GM12801 (cell line): ENCODE measurements at regions not wholly inside any gene's neighbourhood (a gene's known extent, or its start where the extent isn't known, plus 50 kb on each side); places are given as distances from the start of the nearest gene placed in this dataset.

ENCODE experiments used
- TF ChIP-seq, protein P1 (sequence below): IDR thresholded peaks from one replicate; pipeline ENCODE4 v1.5.1; 2011; ENCODE audit warnings: control low read depth; ENCODE audit not compliant: insufficient read length; ENCODE audit errors: extremely low read depth

DNA sequence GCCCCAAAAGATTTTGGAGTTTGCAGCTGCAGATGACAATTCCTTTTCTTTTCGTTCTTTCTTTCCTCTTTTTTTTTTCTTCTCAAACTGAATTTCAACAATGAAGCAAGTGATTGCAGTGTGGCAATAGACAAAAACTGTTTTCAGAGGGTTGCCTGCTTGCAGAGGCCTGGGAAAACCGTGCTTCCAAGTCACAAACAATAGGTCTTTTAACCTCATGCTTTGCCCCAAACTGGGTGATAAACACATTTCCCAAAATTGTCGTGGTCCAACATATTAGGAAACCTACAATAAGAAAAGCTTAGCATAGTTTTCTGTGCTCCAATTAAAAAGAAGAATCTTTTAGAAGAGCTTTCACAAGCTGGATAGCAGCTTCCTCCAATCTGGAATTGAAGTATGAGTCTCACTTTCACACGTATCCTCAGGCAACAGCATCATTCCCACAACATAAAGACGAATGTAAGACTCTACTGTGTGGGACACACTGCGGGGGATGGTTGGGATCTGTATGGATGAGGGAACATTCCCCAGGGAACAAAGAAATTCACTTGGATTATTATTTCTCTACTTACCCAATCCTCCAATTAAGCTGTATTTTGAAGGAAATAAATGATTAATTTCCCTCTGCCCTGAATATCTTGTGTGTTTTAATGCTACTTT lies 656.1 kb downstream of the RNF144A start:
- TF ChIP-seq, protein P1, sequence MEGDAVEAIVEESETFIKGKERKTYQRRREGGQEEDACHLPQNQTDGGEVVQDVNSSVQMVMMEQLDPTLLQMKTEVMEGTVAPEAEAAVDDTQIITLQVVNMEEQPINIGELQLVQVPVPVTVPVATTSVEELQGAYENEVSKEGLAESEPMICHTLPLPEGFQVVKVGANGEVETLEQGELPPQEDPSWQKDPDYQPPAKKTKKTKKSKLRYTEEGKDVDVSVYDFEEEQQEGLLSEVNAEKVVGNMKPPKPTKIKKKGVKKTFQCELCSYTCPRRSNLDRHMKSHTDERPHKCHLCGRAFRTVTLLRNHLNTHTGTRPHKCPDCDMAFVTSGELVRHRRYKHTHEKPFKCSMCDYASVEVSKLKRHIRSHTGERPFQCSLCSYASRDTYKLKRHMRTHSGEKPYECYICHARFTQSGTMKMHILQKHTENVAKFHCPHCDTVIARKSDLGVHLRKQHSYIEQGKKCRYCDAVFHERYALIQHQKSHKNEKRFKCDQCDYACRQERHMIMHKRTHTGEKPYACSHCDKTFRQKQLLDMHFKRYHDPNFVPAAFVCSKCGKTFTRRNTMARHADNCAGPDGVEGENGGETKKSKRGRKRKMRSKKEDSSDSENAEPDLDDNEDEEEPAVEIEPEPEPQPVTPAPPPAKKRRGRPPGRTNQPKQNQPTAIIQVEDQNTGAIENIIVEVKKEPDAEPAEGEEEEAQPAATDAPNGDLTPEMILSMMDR: no peak

DNA sequence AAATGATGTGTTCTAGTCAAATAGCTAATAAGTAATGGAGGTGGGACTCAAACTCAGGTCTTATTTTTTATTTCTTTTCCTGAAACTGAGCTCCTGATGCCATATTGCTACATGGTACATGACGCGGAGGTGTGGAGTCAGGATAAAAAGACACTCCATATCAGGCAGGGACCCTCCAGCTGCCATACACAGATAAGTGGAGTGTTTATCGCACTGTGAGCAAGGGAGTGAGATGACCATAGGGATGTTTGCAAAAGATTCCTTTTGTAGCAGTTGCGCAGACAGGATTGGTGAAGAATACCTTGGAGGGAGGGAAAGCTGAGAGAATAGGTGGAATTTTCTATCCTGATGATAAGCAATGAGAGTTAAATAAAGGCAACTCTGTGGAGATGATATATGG lies 657.2 kb downstream of the RNF144A start:
- TF ChIP-seq, protein P1: no peak

DNA sequence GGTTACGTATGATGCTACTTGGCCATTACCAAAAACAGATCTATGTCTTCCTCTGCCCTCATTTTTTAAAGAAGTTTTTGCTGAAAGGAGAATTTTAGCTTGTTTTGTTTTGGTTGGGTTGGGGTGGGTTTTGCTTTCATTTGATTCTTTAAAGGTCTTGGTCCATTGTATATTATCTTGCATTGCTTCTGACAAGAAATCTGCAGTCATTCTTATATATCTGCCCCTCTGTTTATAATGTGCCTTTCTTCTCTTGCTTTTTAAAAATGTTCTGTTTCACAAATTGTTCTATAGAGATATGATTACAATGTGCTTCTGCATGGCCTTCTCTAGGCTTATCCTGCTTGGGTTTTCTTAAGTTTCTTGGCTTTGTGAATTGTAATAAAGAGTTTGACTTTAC lies 660.6 kb downstream of the RNF144A start:
- TF ChIP-seq, protein P1: no peak

DNA sequence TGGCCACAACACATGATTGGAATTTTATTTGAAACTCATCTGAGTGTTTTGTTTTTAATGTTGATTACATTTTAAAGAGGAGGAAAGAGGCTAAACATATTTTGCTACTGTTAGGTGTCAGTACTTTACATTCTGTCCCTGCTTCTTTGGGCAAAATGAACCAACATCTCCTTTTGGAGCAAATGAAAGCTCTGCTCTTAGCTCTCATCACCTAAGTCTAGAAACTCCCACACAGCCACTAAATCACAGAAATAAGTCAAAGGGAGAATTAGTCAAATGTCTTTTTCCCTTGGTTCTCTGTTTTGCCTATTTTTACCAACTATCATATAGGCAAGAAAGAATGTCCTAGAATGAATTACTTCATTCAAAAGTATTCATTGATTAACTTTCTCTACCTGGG lies 666.8 kb downstream of the RNF144A start:
- TF ChIP-seq, protein P1: no peak

DNA sequence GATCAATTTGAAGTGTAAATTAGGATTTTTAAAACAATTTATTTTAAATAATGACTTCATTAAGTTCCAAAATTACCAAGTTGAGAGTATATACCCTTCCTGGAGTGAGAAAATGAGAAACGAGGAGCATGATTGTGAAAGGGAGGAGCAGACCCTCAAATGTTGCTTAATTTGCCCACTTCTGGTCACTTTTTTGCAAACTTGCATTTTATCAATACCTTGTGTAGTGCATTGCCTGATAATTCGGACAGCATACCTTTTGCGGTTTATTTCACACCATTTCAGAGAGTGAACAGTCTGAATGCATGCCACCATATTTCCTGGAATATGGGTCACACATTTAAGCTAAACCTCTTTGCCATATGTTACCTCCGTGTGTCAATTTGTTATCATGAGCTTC lies 669.7 kb downstream of the RNF144A start:
- TF ChIP-seq, protein P1: no peak

DNA sequence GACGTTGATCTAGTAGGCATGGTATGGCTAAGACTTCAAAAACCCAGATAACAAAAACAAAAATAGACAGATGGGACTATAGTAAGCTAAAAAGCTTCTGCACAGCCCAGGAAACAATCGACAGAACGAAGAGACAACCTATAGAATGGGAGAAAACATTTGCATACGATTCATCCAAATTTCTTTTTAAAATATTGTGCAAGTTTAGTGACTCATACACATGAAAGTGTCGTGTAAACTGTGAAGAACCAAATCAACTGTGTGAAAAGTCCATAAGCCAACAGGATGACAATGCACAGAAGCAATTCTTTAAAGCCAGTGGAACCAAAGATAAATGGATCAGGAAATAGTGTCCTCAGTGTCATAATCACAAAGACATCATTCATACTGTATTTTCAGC lies 671.1 kb downstream of the RNF144A start:
- TF ChIP-seq, protein P1: no peak

DNA sequence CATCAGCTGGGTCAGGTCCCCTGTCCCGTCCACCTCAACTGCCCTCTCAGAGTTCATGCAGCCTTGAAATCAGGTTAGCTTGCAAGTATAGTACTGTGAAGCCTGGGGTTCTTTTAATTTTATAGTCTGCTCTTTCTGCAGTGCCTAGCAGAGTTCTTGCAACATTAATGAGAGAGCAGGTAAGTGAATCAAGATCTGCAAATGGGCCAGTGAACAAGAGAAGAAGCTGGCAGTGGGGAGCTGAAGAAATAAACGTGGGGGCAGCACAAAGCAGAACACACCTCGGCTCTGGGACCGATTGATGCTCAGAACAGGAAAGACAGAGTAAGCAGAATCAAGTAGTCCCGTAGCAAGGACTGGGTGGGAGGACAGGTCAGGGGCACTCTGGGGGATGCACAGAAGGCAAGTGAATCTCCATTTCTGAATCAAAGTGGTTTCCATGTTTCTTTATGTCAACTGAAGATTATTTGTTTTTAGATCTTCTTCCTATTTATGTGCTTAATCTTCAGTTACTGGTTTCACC lies 675.5 kb downstream of the RNF144A start:
- TF ChIP-seq, protein P1: no peak
